NT2/D1 (cell line): ENCODE measurements at regions not wholly inside any gene's neighbourhood (a gene's known extent, or its start where the extent isn't known, plus 50 kb on each side); places are given as distances from the start of the nearest gene placed in this dataset.
"Not testable (repeated sequence)": the region's sequence is repeated elsewhere in the genome, so short reads cannot be mapped to it uniquely, and the experiment has no call there.

Source experiments
- DNase-seq: peaks from one replicate; pipeline ENCODE4 v3.0.0-alpha.2; 2011; ENCODE audit warnings: low read depth, low spot score
- H3K27me3 ChIP-seq: 2 replicates; pipeline ENCODE4 v1.6.0; 2011; ENCODE audit warnings: mild to moderate bottlenecking; ENCODE audit not compliant: insufficient read length, insufficient read depth
- H3K36me3 ChIP-seq: 2 replicates; pipeline ENCODE4 v1.6.1; 2011; ENCODE audit warnings: mild to moderate bottlenecking, low read length, mixed read lengths; ENCODE audit not compliant: insufficient read depth, insufficient read length
- H3K4me1 ChIP-seq: 2 replicates; pipeline ENCODE4 v1.5.1; 2011; ENCODE audit not compliant: insufficient read depth, insufficient read length
- H3K4me3 ChIP-seq: 2 replicates; pipeline ENCODE4 v1.5.1; 2011; ENCODE audit warnings: low read depth; ENCODE audit not compliant: insufficient read length
- H3K9ac ChIP-seq: 2 replicates; pipeline ENCODE4 v1.6.0; 2011; ENCODE audit warnings: low read depth; ENCODE audit not compliant: insufficient read length
- H3K9me3 ChIP-seq: 2 replicates; pipeline ENCODE4 v1.5.1; 2011; ENCODE audit warnings: mild to moderate bottlenecking, low read length; ENCODE audit not compliant: insufficient read depth
- SUZ12 ChIP-seq: IDR thresholded peaks from 2 replicates; pipeline ENCODE4 v1.6.1; 2011; ENCODE audit not compliant: insufficient read length, insufficient read depth; ENCODE audit errors: extremely low read depth
- YY1 ChIP-seq: IDR thresholded peaks from 2 replicates; pipeline ENCODE4 v1.6.1; 2011; ENCODE audit not compliant: insufficient read length, insufficient read depth
- ZNF274 ChIP-seq: IDR thresholded peaks from 2 replicates; pipeline ENCODE4 v1.6.1; 2011; ENCODE audit warnings: mild to moderate bottlenecking, low read depth, low read length

DNA sequence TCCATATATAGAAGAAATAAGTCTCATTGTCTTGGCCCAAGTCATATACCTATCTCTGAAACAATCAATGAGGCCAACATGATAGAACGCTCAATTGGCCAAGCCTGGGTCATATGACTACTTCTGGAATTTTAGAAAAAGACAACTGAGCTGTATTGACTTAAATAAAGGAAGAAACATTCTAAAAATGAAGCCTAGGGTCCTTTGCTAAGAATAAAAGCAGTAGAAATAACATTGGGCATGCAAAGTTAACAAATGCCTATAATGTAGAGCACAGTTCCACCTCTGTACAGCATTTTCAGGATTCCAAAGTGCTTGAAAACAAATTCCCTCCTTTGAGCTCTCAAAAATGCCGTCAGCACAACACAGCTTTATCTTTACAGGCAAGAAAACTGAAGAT lies 391.8 kb downstream of the PRELID2 start:
- Histone ChIP-seq H3K4me3 (no peak overlapping the region), H3K9ac (no peak overlapping the region), H3K9me3 (no peaks in the 10 kb centered on the region), H3K4me1 (no peaks in the 10 kb centered on the region), H3K27me3 (no peaks in the 10 kb centered on the region), H3K36me3 (no peaks in the 10 kb centered on the region)
- no peak for DNase-seq
- TF ChIP-seq YY1 (no peak), ZNF274 (no peak), SUZ12 (no peak)

GRCh38 chr5:145442661-145443060 lies 392.5 kb downstream of the PRELID2 start:
- H3K9ac ChIP-seq, H3K36me3 ChIP-seq, H3K4me3 ChIP-seq, DNase-seq, H3K9me3 ChIP-seq, H3K27me3 ChIP-seq, H3K4me1 ChIP-seq: not testable (repeated sequence)

DNA sequence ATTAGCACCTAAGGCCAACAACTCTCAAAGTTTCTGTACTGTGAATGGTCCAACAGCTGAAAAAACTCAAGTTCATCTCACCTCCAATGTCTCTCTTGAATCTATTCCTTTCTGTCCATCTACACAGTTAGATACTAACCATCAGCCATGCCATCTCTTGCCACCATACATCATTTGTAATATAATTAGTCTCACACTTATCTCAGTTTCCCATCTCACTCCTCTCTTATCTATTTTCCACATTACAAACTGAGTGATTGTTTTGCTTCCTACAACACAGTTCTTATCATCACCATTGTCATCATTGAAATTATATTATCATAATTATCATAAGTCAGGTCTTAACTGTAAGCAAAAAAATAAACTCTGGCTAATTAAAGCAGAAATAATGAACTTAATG lies 393.9 kb downstream of the PRELID2 start:
- no peak overlapping the region for H3K9ac ChIP-seq
- H3K9me3 ChIP-seq: 0 out of 2 replicates have a peak, but pooled peaks cover 8% of the 10 kb centered on the region
- no peak overlapping the region for H3K4me3 ChIP-seq
- H3K36me3 ChIP-seq: no peaks in the 10 kb centered on the region
- H3K27me3 ChIP-seq: no peaks in the 10 kb centered on the region
- DNase-seq: no peak
- no peaks in the 10 kb centered on the region for H3K4me1 ChIP-seq
- no peak for TF ChIP-seq YY1
- TF ChIP-seq SUZ12: no peak
- TF ChIP-seq ZNF274: no peak

- no peaks in the 10 kb centered on the region for H3K4me1 ChIP-seq
- no peaks in the 10 kb centered on the region for H3K36me3 ChIP-seq
- H3K9me3 ChIP-seq: 0 out of 2 replicates have a peak, but pooled peaks cover 8% of the 10 kb centered on the region
- TF ChIP-seq YY1: no peak
- TF ChIP-seq SUZ12: no peak
- TF ChIP-seq ZNF274: no peak; the same call in 1 of the 2 replicates
- DNase-seq: no peak
- no peaks in the 10 kb centered on the region for H3K27me3 ChIP-seq
- H3K9ac ChIP-seq: no peak overlapping the region
- no peak overlapping the region for H3K4me3 ChIP-seq
Measured at GRCh38 chr5:145437627-145438026, 397.5 kb downstream of the PRELID2 start.

GRCh38 chr5:145433077-145433476 lies 402.1 kb downstream of the PRELID2 start:
- Histone ChIP-seq H3K4me1 (no peaks in the 10 kb centered on the region), H3K9me3 (0 out of 2 replicates have a peak, but pooled peaks cover 8% of the 10 kb centered on the region), H3K36me3 (no peaks in the 10 kb centered on the region), H3K9ac (no peak overlapping the region), H3K4me3 (no peak overlapping the region), H3K27me3 (no peaks in the 10 kb centered on the region)
- no peak for DNase-seq
- TF ChIP-seq SUZ12: no peak
- no peak for TF ChIP-seq ZNF274
- TF ChIP-seq YY1: no peak

- TF ChIP-seq SUZ12: no peak
- TF ChIP-seq YY1: no peak
- no peak for TF ChIP-seq ZNF274
- no peak overlapping the region for H3K9ac ChIP-seq
- H3K36me3 ChIP-seq: no peaks in the 10 kb centered on the region
- no peaks in the 10 kb centered on the region for H3K4me1 ChIP-seq
- H3K4me3 ChIP-seq: no peak overlapping the region
- no peaks in the 10 kb centered on the region for H3K9me3 ChIP-seq
- no peaks in the 10 kb centered on the region for H3K27me3 ChIP-seq
- no peak for DNase-seq
Measured at GRCh38 chr5:145429170-145429569, 406.0 kb downstream of the PRELID2 start.

- H3K9ac ChIP-seq: no peak overlapping the region
- H3K4me3 ChIP-seq: no peak overlapping the region
- TF ChIP-seq YY1: no peak
- no peak for TF ChIP-seq SUZ12
- no peak for TF ChIP-seq ZNF274
- no peaks in the 10 kb centered on the region for H3K27me3 ChIP-seq
- H3K9me3 ChIP-seq: peaks cover 22% of the 10 kb centered on the region; the same call in 1 of the 2 replicates
- no peak for DNase-seq
- no peaks in the 10 kb centered on the region for H3K4me1 ChIP-seq
- no peaks in the 10 kb centered on the region for H3K36me3 ChIP-seq
Measured at GRCh38 chr5:145408048-145408341, 427.1 kb downstream of the PRELID2 start.

DNA sequence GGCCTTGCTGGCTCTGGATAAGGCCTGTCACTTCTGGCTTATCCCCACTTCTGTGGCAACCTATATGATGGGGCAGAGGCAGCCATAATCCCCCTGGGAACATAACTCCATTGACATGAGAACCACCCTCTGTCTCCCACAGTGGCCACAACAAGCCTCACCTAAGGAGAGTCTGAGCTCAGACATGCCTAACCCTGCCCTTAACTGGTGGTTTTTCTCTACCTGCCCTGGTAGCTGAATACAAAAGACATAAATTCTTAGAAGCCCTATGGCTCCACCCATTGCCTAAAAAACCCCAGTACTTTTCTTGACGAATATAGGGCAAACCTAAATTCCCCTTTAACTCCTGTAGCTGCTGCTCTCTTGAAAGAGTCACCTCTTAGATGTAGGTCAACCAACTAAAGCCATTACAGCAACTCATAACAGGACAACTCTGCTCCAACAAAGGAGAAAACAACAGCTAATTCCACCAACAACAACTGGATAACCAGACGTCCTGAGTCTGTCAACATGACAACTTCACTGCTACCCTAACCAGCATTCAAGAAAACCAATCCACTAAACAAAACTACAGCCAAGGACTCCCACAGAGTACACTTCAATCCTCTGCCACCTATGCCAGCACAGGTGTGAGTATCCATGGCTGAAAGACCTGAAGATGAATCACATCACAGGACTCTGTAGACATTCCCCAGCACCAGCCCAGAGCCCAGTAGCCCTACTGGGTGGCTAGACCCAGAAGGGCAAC lies 427.7 kb downstream of the PRELID2 start:
- Histone ChIP-seq H3K9ac (no peak overlapping the region), H3K4me3 (no peak overlapping the region), H3K4me1 (no peaks in the 10 kb centered on the region), H3K9me3 (peaks cover 22% of the 10 kb centered on the region; the same call in 1 of the 2 replicates), H3K27me3 (no peaks in the 10 kb centered on the region), H3K36me3 (no peaks in the 10 kb centered on the region)
- no peak for DNase-seq
- TF ChIP-seq YY1: no peak
- no peak for TF ChIP-seq ZNF274
- no peak for TF ChIP-seq SUZ12
